Bone marrow (tissue), 2 donors: ENCODE measurements at regions not wholly inside any gene's neighbourhood (a gene's known extent, or its start where the extent isn't known, plus 50 kb on each side); places are given as distances from the start of the nearest gene placed in this dataset.
"Not testable (repeated sequence)": the region's sequence is repeated elsewhere in the genome, so short reads cannot be mapped to it uniquely, and the experiment has no call there.

Experiments used
- DNase-seq, 2 donors: peaks; one replicate each; lab custom pipeline; 2025; lab: John Stamatoyannopoulos, UW

DNA sequence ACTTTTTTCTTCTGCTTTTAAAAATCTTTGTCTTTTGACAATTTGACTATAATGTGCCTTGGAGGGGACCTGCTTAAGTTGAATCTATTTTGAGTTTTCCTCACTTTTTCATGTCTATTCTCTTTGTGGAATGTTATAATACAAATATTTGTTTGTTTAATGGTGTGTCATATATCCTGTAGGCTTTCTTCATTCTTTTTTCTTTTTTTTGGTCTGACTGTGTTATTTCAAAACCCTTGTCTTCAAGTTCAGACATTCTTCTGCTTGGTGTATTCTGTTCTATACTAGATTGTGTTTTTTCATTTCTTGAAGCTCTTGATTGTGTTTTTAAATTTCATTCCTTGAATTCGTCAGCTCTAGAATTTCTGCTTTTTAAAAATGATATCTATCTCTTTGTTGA, 228.2 kb downstream of the STK31 start:
- DNase-seq = no peak

DNA sequence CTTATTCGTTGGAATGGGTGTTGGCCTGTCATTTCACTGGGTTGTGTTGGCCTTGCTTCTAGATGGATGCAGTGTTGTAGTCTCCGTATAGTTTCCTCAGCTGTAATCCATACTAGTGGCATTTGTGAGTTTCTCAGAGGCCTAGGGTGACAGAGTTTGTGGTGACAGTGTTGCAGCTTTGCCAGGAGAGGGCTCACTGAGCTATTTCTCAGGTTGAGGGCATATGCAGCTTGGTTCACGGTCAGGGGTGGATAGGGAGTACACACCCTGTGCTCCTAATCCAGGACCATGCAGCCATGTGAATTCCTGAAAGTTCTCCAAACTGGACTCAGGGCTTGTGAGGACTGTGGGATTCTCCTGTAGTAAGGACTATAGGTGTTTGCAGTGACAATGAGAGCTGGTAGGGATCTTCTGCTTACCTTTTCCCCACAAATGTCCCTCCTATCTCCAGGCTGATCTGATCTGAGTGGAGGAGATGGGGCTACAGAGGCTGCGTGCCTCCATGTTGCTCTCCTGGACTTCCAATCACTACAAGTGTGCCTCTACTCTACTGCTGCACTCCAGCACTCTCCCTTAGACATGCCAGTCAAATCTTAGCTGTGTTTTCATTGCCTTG, 229.0 kb downstream of the STK31 start:
- DNase-seq = no peak

DNA sequence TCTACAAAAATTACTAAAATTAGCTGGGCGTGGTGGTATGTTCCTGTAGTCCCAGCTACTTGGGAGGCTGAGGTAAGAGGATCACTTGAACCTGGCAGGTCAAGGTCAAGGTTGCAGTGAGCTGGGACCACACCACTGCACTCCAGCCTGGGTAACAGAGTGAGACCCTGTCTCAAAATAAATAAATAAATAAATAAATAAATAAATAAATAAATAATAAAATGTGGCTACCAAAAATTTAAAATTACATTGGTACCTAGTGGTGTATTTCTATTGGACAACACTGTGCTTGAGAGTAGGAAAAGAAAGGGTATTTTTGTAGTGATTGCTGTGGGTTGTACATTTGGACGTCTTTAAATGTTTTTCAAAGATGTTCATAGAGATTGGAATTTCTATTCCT, 229.7 kb downstream of the STK31 start:
- not testable (repeated sequence) for DNase-seq

DNA sequence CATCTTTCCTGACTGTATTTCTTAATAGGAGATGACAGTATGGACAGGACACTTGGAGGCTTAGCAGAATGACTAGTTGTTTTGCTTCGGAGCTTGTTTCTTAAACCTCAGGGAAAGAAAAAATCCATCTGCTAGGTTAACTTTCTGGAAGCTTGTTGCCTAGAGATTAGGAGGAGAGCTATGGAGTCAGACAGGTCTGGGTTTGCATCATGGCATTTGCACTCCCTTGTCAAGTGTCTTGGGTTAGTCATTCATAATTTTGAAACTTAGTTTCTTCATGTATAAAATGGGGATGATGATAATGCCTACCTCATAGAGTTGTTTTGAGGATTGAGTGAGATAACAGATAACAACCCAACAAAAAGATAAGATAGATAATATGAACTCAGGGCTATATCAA, 231.5 kb downstream of the STK31 start:
- no peak for DNase-seq

DNA sequence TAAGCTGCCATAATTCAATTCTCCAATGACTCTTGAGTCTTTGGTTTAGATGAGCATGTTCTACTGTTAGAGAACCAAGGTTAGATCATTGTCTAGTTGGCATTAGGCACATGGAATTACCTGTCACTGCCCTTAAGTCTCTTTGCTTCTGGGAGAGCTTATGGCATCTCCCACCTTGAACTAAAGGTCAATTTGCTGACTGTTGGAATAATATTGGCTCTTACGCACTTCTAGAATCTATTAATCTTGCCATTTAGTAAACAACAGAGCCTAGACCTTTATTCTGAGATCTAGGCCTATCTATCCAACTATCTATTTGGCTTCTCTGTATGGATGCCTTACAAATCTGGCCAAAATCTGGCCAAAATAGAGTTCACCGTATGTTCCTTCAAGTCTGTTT, 232.0 kb downstream of the STK31 start:
- DNase-seq = no peak

DNA sequence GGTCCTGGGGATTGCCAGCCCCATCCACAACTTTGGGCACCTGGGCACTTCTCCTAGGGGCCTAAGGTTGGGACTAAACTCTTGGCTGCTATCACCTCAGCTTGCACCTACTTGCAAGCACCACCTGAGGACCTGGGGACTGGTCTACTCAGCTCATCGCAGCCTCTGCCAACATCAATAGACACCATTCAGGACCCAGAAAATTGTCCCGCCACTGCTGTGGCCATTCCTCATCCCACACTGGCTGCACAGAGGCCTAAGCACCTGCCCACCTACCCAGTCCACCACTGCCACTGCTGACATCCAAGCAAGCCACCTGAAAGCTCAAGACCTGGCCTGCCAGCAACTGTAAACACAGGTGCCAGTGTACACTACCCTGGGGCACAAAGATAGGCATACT, 234.1 kb downstream of the STK31 start:
- no peak for DNase-seq

DNA sequence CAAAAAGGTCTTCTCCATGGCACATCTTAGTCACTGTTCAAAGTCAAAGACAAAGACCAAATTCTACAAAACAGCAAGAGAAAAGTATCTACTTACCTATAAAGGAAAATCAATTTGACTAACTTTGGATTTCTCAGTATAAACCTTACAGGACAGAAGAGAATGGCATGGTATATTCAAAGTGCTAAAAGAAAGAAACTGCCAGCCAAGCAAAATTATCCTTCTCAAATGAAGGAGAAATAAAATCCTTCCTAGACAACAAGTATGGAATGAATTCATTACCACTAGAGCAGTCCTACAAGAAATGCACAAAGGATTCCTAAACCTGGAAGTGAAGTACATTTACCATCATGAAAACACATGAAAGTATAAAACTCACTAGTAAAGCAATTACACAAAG, 235.5 kb downstream of the STK31 start:
- no peak for DNase-seq

DNA sequence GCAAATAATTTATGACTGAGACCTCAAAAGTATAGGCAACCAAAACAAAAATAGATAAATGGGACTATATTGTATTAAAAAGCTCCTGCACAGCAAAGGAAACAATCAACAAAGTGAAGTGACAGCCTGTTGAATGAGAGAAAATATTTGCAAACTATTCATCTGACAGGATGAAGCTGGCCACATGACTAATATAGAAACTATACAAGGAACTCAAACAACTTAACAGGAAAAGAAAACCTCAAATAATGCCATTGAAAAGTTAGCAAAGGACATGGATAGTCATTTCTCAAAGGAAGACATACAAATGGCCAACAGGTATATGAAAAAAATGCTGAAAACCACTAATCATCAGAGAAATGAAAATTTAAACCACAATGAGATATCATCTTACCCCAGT, 245.1 kb downstream of the STK31 start:
- DNase-seq = no peak

DNA sequence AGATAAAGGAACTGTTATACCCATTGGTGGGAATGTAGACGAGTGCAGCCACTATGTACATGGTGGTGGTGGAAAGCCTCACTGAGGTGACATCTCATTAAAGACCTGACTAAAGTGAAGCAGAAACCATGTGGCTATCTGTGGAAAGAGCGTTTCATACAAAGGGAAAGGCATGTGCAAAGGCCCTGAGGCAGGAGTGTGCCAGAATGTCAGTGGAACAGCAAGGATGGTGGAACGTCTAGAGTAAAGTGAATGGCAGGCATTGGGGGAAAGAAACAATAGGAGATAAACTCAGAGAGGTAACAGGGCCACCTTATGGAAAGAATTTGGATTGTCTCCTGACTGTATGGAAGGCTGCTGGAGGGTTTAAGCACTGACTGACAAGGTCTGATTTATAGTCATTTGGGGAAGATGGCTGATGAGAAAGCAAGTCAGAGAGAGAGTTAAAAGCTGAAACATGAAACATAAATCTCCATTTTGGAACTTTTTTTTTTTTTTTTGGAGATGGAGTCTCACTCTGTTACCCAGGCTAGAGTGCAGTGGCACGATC, 245.7 kb downstream of the STK31 start:
- no peak for DNase-seq

DNA sequence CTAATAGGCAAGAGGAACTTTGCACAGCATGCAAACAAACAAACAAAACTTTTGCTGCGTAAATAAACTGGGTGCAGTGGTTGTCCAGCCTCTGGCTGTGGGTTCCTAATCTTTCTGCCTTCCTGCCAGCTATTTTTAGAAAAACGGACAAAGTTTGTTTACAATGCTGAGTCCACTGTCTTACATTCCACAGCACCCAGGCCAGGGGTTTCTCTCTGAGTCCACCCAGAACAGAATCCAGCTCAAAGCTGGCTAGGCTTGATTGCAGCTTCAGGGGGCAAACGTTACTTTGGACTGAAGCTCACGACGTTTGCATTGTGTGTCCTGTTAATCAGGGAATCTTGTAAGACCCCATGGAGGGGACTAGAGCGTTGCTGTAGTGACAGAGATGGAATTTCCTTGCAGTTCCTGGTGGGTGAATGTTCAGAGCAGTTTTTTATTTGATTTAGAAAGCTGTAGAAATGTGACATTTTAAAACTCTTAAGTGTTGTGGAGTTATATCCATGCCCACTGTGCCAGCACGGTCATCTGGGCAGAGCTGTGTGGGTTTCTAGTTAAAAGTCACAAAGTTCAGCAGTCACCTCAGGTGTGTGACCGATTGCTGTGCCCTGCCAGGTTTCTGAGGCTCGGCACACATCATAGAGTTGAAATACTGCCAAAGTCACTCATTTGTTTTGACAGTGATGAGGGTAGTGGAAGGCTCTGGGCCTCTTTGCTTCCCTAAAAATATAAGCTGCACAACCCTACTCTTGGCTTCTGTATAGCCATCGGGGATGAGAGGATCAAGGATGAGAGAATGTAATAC, 247.0 kb downstream of the STK31 start:
- no peak for DNase-seq

DNA sequence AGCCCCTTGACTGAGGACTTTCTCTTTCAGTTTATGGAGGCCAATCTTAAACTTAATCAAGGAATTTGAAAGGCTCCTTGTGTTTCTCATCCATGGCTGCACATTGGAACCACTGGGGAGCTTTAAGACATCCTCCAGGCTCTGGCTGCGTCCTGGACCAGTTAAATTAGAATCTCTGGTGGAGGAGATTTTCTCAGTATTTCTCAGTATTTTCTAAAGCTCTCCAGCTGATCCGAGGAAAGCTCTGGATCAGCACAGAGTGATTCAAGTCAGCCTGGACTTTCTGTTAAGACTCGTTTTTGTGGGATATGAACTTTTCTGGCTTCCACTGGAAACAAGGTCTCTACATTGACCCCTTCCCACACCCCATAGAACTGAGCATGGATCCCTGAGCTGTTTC, 249.8 kb downstream of the STK31 start:
- no peak for DNase-seq

DNA sequence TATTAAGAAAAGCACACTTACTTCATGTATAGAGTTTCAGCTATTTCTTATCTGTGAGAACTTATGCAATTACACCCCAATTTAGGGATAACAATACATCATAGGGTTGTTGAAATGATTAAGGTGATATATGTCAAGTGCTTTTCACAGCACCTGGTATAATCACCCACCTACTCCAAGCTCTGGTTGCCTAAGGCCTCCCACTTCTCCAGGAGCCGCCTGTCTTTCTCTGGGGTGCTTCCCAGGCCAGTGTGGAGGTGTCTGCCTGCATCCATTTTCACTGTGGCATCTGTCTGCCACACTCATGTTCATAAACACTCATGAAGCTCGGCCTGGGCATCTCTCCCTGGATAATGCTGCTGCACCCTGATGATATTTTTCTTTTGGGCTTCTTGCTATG, 250.3 kb downstream of the STK31 start:
- no peak for DNase-seq

DNA sequence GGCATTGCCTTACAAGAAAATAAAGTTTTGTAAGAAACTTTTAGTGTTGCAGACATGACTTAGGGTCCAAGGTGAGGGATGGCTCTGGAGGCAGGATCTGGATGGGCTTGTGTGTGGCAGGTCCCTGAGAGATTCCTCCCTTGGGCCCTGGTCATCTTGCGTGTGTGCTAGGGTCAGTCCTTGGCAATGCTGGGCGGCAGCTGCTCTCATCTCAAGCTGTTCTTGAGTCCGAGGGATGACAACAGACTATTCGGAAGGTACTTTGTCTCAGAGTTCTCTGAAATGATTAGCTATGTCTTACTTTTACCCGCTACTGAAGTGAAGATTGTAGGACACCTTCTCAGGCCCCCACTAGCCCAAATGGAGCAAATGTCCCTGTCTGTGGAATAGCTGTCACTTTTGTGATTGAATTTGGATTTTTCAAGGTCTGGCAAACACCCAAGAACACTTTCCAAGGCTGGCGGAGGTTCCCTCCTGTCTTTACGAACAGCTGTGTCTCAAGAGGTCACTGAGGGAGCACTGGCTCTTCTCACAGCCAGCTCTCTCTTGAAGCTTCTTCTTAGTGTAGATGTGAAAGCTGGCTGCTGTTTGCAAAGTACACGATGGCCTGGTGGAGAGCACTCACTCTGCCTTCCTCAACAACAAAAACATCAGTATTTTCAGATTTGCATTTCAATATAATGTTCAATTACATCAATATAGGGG, 253.6 kb downstream of the STK31 start:
- no peak for DNase-seq

DNA sequence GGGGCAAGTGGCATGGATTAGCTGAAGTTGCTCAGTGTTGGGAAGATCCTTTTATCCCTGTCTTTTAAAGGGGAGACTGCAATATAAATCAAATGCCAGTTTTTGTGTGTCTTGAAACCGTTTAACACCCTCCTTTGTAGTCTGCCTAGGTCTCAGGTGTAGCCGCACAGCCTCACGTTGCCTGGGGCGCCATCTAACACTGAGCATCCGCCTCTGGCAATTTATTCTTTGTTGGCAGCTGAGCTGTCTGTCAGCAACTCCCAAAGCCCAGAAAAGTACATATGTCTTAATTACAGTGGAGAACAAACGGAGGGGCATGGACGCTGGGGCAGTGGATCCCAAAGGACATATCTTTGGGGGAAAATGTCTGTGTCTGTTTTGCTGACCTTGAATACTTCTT, 254.7 kb downstream of the STK31 start:
- DNase-seq = no peak

DNA sequence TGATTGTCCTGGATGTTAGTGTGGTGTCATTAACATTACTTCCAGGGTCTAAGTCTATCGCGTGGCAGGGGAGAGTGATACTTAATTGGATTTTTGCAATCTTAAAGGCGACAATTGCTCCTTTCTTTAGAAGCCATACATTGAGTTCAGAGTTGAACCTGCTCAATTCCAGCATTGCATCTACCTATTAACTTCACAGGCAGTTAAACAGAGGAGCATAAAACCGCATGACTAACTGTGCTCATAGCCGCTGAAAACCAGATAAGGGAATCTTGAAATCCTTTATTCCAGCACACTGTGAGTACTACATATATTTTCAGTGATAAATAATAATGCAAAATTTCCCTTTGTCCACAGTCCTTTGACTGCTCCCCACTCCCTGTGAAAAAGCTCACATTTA, 255.3 kb downstream of the STK31 start:
- DNase-seq = no peak

DNA sequence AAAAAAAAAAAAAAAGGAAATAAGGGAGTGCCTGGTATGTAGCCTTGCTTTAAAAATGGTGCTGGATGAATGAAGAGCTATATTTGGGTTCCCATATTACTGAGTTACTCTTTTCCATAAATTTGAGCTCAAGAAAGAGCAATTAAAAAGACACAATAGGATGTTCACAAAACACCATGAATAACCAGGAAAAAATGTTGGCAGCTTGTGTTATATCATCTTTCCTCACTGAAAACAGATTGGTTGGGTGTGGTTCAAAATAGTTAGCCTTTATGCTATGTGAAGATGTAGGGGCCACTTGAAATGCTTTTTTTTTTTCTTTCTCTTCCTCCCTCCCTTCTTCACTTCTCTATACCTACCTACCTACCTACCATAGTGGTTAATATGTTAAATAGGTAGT, 256.9 kb downstream of the STK31 start:
- DNase-seq = no peak

DNA sequence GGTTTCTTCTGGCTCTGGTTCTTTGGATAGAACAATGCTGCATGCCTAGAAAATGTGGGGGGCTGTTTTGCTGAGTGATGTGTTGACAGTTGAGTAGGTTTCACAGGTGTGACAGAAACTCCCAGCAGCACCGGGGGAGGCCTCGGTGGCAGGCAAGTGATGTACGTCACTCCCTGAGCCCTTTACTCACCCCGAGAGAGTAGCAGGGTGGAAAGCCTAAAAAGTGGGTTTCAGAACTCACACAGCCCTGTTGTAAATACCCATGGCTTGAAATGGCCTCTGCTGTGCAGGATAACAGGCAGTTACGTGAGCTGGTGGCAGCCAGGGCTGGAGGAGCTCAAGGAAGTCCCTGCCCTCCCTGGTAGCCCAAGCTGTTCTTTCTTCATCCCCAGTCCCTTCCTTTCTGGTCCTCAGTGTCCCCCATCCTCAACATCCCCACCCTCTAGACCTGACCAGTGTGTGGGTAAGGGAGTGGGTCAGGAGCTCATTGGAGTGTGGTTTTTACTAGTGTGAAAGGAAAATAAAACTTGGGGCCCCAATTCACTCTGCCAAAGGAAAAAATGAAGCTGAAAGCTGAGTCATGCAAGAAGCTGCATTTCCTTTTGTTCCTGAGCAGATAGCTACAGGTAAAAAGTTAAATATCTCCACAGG, 258.1 kb downstream of the STK31 start:
- DNase-seq = no peak

DNA sequence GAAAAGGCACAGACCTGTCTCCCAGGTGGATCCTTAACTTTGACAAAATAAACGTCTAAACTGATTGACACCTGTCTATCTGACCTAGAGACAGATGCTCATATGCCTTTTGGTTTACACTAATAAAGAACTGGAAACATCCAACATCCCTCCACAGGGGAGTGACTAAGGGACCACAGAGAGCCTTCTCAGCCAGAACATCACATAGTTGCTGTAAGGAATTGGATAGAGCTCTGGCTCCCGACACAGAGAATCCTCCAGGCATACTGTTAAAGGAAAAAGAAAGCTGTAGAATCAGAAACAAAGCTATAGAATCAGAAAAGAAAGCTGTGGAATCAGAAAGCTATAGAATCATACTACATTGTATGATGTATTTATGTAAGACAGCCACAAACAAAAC, 258.8 kb downstream of the STK31 start:
- no peak for DNase-seq

DNA sequence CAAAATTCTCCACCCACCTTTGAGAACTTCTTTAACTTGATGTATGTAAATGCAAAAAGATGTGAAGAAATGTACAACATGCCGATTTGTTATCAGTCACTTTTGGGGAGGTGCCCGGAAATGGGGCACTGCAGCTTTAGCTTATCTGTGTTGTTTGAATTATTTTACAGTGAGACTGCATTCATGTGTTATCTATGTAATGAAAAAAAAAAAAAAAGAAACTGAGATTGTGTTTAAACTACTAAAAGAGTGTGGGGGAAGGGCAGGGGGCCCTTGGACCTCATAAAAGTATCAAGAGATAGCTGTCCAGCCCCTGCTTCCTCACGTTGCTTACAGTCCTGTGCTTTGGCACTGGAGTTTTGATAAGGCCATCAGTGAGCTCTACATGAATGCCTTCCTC, 259.4 kb downstream of the STK31 start:
- no peak for DNase-seq

DNA sequence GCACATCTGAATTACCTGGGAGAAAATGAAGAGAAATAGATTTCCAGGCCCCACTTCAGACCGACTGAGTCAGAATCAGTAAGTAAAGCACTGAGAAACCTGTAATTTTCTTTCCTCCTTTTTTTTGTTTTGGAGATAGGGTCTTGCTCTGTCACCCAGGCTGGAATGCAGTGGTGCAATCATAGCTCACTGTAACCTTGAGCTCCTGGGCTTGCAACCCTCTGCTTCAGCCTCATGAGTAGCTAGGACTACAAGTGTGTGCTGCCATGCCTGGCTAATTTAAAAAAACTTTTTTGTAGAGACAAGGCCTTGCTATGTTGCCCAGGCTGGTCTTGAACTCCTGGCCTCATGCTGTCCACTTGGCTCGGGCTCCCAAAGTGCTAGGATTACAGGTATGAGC, 260.2 kb downstream of the STK31 start:
- DNase-seq = no peak

DNA sequence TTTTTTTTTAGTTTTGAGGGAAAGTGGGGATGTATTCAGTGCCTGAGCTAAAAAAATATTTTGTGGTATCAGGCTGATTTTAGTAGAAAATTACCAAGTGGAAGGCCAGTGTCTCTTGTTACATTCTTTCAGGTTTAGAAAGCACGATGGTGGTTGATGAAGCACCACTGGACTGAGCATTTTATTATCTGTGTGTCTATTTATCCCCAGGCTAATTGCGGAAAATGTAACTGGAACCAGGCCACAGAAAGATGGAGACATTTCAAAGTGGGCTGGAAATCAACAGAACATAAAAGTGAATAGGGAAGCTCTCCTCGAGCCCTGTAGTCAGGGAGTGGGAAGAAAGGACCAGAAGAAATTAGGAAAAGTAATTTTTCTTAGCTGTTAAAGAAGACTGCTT, 261.0 kb downstream of the STK31 start:
- DNase-seq = no peak

DNA sequence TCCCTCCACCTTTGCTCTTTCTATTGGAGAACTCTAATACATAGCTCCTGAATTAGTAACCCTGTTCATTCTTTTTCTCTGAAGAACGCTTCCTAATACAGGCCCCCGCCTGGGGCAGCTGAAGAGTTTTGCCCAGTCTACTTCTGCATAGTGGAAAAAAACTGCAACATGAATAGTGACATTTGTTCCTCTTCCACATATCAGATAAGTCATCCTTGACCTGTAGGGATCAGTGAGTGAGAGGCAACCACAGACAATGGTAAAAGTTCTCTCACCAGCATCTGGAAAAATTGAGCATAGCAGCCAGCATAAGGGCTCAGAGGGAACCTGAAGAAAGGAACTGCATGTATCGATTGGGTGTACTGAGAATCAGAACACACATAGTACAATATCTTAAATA, 262.0 kb downstream of the STK31 start:
- DNase-seq = no peak

DNA sequence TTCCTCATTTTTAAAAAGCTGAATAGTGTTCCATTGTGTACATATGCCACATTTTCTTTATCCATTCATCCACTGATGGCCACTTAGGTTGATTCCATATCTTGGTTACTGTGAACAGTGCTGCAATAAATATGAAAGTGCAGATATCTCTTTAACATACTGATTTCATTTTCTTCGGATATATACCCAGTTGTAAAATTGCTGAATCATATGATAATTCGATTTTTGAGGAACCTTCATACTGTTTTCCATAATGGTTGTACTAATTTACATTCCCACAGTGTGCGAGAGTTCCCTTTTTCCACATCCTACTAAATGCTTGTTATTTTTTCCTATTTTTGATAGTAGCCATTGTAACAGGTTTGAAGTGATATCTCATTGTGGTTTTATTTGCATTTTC, 263.2 kb downstream of the STK31 start:
- DNase-seq = no peak
